H1 (cell line): ENCODE measurements at regions not wholly inside any gene's neighbourhood (a gene's known extent, or its start where the extent isn't known, plus 50 kb on each side); places are given as distances from the start of the nearest gene placed in this dataset.

ENCODE experiments used
- CTCF ChIA-PET: fragments of 300-600 bp; sonication (Branson Sonifier 250); formaldehyde crosslinking; loops from one replicate; lab custom pipeline; 2021; ENCODE audit not compliant: partially characterized antibody; lab: Charles Lee
- POLR2A ChIA-PET: fragments of 300-600 bp; sonication (Branson Sonifier 250); formaldehyde crosslinking; loops from one replicate; lab custom pipeline; 2021; ENCODE audit warnings: inconsistent platforms; ENCODE audit not compliant: partially characterized antibody; lab: Charles Lee
- DNase-seq, 2 experiments: peaks; one replicate each; pipeline versions ENCODE4 v3.0.0 to v3.0.0-alpha.2; 2010 to 2022; ENCODE audit warnings: low spot score in 2 of 2, low read depth in 1 of 2, mixed read lengths in 1 of 2
- FAIRE-seq: peaks from 2 replicates; lab custom pipeline; 2011; peaks lifted over from hg19 to GRCh38; lab: Jason Lieb, UNC
- H2AFZ ChIP-seq: 2 replicates; pipeline ENCODE4 v1.8.1; 2012; ENCODE audit warnings: low read length, inconsistent platforms
- H2AK5ac ChIP-seq: 2 replicates; pipeline ENCODE4 v1.6.1; 2013; ENCODE audit warnings: low read depth, low read length
- H2BK120ac ChIP-seq: replicated peaks from 2 replicates; pipeline ENCODE3; 2013; ENCODE audit warnings: low read depth, low read length, inconsistent platforms
- H2BK12ac ChIP-seq: 2 replicates; pipeline ENCODE4 v1.6.1; 2013; ENCODE audit warnings: low read depth, low read length
- H2BK15ac ChIP-seq: 2 replicates; pipeline ENCODE4 v1.6.1; 2013; ENCODE audit warnings: low read length
- H2BK20ac ChIP-seq: 2 replicates; pipeline ENCODE4 v1.6.1; 2013; ENCODE audit warnings: low read length
- H2BK5ac ChIP-seq: 2 replicates; pipeline ENCODE4 v1.6.1; 2013; ENCODE audit warnings: low read depth, low read length
- H3K14ac ChIP-seq: 2 replicates; pipeline ENCODE4 v1.6.1; 2013; ENCODE audit warnings: inconsistent platforms; ENCODE audit not compliant: insufficient read length
- H3K18ac ChIP-seq: 2 replicates; pipeline ENCODE4 v1.6.1; 2013; ENCODE audit warnings: low read length; ENCODE audit errors: extremely low read depth
- H3K23ac ChIP-seq: 2 replicates; pipeline ENCODE4 v1.6.1; 2013; ENCODE audit warnings: inconsistent platforms; ENCODE audit not compliant: insufficient read length
- H3K23me2 ChIP-seq: 2 replicates; pipeline ENCODE4 v1.6.1; 2013; ENCODE audit warnings: low read depth, low read length
- H3K27ac ChIP-seq: 2 replicates; pipeline ENCODE4 v1.6.1; 2011; ENCODE audit warnings: low read depth, low read length, inconsistent platforms
- H3K27me3 ChIP-seq, 4 experiments: replicated peaks in 1 of 4; 1 replicate in 1 of 4; 2 replicates in 3 of 4; pipeline versions ENCODE4 v1.6.1 to v1.8.1; 2011 to 2013; ENCODE audit warnings: low read length in 3 of 4, mild to moderate bottlenecking in 3 of 4, inconsistent platforms in 2 of 4, mixed read lengths in 2 of 4, moderate library complexity in 1 of 4; ENCODE audit not compliant: control insufficient read depth in 3 of 4, insufficient read depth in 3 of 4; ENCODE audit errors: extremely low read depth in 1 of 4
- H3K36me3 ChIP-seq, 4 experiments: 2 replicates each; pipeline versions ENCODE4 v1.6.1 to v1.8.1; 2011 to 2013; ENCODE audit warnings: mild to moderate bottlenecking in 4 of 4, low read length in 3 of 4, moderate library complexity in 2 of 4, control low read depth in 1 of 4, inconsistent platforms in 1 of 4; ENCODE audit not compliant: insufficient read depth in 4 of 4, control insufficient read depth in 2 of 4
- H3K4ac ChIP-seq: replicated peaks from 2 replicates; pipeline ENCODE3; 2013; ENCODE audit warnings: low read length, low read depth, mixed read lengths, inconsistent platforms; ENCODE audit not compliant: insufficient read length
- H3K4me1 ChIP-seq, 4 experiments: replicated peaks in 1 of 4; 1 replicate in 1 of 4; 2 replicates in 3 of 4; pipeline versions ENCODE4 v1.6.1 to v1.8.1; 2011 to 2013; ENCODE audit warnings: low read length in 3 of 4, inconsistent platforms in 2 of 4, mixed read lengths in 1 of 4; ENCODE audit not compliant: insufficient read depth in 4 of 4, control insufficient read depth in 3 of 4
- H3K4me2 ChIP-seq, 2 experiments: 2 replicates each; pipeline versions ENCODE4 v1.6.1 to v1.8.1; 2011 to 2013; ENCODE audit warnings: low read depth in 2 of 2, low read length in 2 of 2, control low read depth in 1 of 2, inconsistent platforms in 1 of 2, mild to moderate bottlenecking in 1 of 2; ENCODE audit not compliant: insufficient read depth in 1 of 2
- H3K4me3 ChIP-seq, 4 experiments: fragments of 200-600, 300-600 bp in 1 of 4; sonication (generic), shearing (Covaris generic), sonication (Bioruptor Twin) in 1 of 4; 2 replicates each; pipeline versions ENCODE4 v1.5.1 to v1.8.1; 2011 to 2016; ENCODE audit warnings: low read length in 4 of 4, low read depth in 3 of 4, control low read depth in 2 of 4, inconsistent platforms in 2 of 4, mild to moderate bottlenecking in 2 of 4, mixed read lengths in 1 of 4, moderate library complexity in 1 of 4; ENCODE audit not compliant: insufficient read depth in 2 of 4; ENCODE audit errors: extremely low read depth in 1 of 4
- H3K56ac ChIP-seq: replicated peaks from 2 replicates; pipeline ENCODE3; 2013; ENCODE audit warnings: low read depth, mild to moderate bottlenecking, mixed read lengths, low read length, inconsistent platforms; ENCODE audit not compliant: insufficient read length
- H3K79me1 ChIP-seq: 2 replicates; pipeline ENCODE4 v1.6.1; 2013; ENCODE audit warnings: low read depth, low read length, control low read depth
- H3K79me2 ChIP-seq, 2 experiments: 2 replicates each; pipeline versions ENCODE4 v1.6.1 to v1.8.1; 2012 to 2013; ENCODE audit warnings: low read length in 2 of 2, mild to moderate bottlenecking in 2 of 2, inconsistent platforms in 1 of 2; ENCODE audit not compliant: insufficient read depth in 2 of 2, control insufficient read depth in 1 of 2
- H3K9ac ChIP-seq, 4 experiments: replicated peaks in 1 of 4; 1 replicate in 1 of 4; 2 replicates in 3 of 4; pipeline versions ENCODE4 v1.6.1 to v1.8.1; 2011 to 2013; ENCODE audit warnings: low read depth in 3 of 4, low read length in 3 of 4, control low read depth in 2 of 4, mild to moderate bottlenecking in 2 of 4, moderate library complexity in 2 of 4, inconsistent platforms in 1 of 4; ENCODE audit errors: extremely low read depth in 1 of 4
- H3K9me3 ChIP-seq, 2 experiments: 2 replicates each; pipeline versions ENCODE4 v1.6.1 to v1.8.1; 2012 to 2013; ENCODE audit warnings: mild to moderate bottlenecking in 2 of 2, moderate library complexity in 2 of 2, control low read depth in 1 of 2, inconsistent platforms in 1 of 2, low read depth in 1 of 2, low read length in 1 of 2, mixed read lengths in 1 of 2; ENCODE audit not compliant: insufficient read depth in 2 of 2
- H4K20me1 ChIP-seq, 2 experiments: replicated peaks in 1 of 2; 2 replicates each; pipeline versions ENCODE3 to v1.8.1; 2011 to 2013; ENCODE audit warnings: inconsistent platforms in 2 of 2, low read length in 2 of 2, mild to moderate bottlenecking in 1 of 2; ENCODE audit not compliant: insufficient read depth in 2 of 2, control insufficient read depth in 1 of 2
- H4K5ac ChIP-seq: 2 replicates; pipeline ENCODE4 v1.6.1; 2013; ENCODE audit warnings: low read length, low read depth, mixed read lengths, inconsistent platforms; ENCODE audit not compliant: insufficient read length
- H4K8ac ChIP-seq: 2 replicates; pipeline ENCODE4 v1.8.0; 2013; ENCODE audit warnings: mild to moderate bottlenecking, moderate library complexity, low read length, inconsistent platforms; ENCODE audit not compliant: insufficient read depth; ENCODE audit errors: extremely low read depth
- H4K91ac ChIP-seq: replicated peaks from 2 replicates; pipeline ENCODE3; 2013; ENCODE audit warnings: low read length, mixed read lengths, inconsistent platforms; ENCODE audit not compliant: insufficient read length
- WGBS, 2 experiments: shearing (Covaris generic) in 1 of 2; methylation state at CpG; one replicate each; pipeline versions ENCODE4 v1.1.6 to v1.1.7; 2013 to 2015; ENCODE audit warnings: low lambda C conversion rate in 2 of 2, mixed read lengths in 2 of 2, inconsistent platforms in 1 of 2, low coverage in 1 of 2, missing lambda C conversion rate in 1 of 2; ENCODE audit not compliant: insufficient replicate concordance in 2 of 2, insufficient coverage in 1 of 2, insufficient read length in 1 of 2; ENCODE audit errors: extremely low coverage in 1 of 2, missing lambda C conversion rate in 1 of 2; 5-methylcytosine and 5-hydroxymethylcytosine counted together

GRCh38 chr2:201949927-201950246 lies 83.8 kb upstream of the FZD7 start:
- H3K27ac ChIP-seq, result no peak overlapping the region
- H3K79me1 ChIP-seq, result peaks cover 2% of the 10 kb centered on the region; the same call in 1 of the 2 replicates
- peaks cover 0 to 4% (median 0%) of the 10 kb centered on the region in 4 experiments; a peak in 1 of 8 replicates for H3K36me3 ChIP-seq
- H2BK120ac ChIP-seq, result no peak overlapping the region
- H3K56ac ChIP-seq, result no peak overlapping the region
- peak overlapping the region; percentile 27 for H2BK5ac ChIP-seq
- no peak overlapping the region; the same call in 1 of the 2 replicates for H2BK12ac ChIP-seq
- POLR2A ChIA-PET, result interaction anchor here (0.7 to 14.0 kb wide), 12 partner anchors 10 to 221 kb away, joined by 3 to 186 read pairs (median 5); no protein-coding TSS in a partner anchor
- FAIRE-seq (peak; percentile 74), DNase-seq (no peak)
- no peaks in the 10 kb centered on the region for H3K9me3 ChIP-seq
- H3K18ac ChIP-seq, result no peak overlapping the region; the same call in 1 of the 2 replicates
- CTCF ChIA-PET, result interaction anchor here (0.7 to 3.9 kb wide), 5 partner anchors 10 to 89 kb away, joined by 3 to 16 read pairs (median 4); no protein-coding TSS in a partner anchor
- H3K4me2 ChIP-seq, result peak overlapping the region; percentile 20 to 46; a peak in 3 of 4 replicates
- no peak overlapping the region for H4K5ac ChIP-seq
- no peaks in the 10 kb centered on the region for H4K20me1 ChIP-seq
- no peak overlapping the region for H2AFZ ChIP-seq
- H3K4me1 ChIP-seq, result peaks cover 8 to 43% (median 27%) of the 10 kb centered on the region in 4 experiments
- H3K14ac ChIP-seq, result no peak overlapping the region
- H4K91ac ChIP-seq, result no peak overlapping the region
- no peak overlapping the region for H2BK20ac ChIP-seq
- H3K23ac ChIP-seq, result no peak overlapping the region
- H3K4ac ChIP-seq, result no peak overlapping the region
- no peak overlapping the region for H2AK5ac ChIP-seq
- H3K27me3 ChIP-seq, result no peaks in the 10 kb centered on the region
- H3K23me2 ChIP-seq, result no peaks in the 10 kb centered on the region
- no peak overlapping the region for H4K8ac ChIP-seq
- no peak overlapping the region for H2BK15ac ChIP-seq
- H3K4me3 ChIP-seq, result peak overlapping the region in 1 of 4 experiments; percentile 36; a peak in 1 of 8 replicates
- H3K79me2 ChIP-seq, result no peaks in the 10 kb centered on the region; a peak in 1 of 4 replicates
- H3K9ac ChIP-seq, result no peak overlapping the region
- 66% methylated on average over 8 of the region's 8 CpGs; no CpG with 5 or more reads in 1 of the 2 experiments for WGBS, 2 experiments
